ENCODE measurements at regions not wholly inside any gene's neighbourhood (a gene's known extent, or its start where the extent isn't known, plus 50 kb on each side); places are given as distances from the start of the nearest gene placed in this dataset.
"Not testable (repeated sequence)": the region's sequence is repeated elsewhere in the genome, so short reads cannot be mapped to it uniquely, and the experiment has no call there.

GRCh38 chr14:30072454-30072853 is 144.8 kb upstream of the PRKD1 start:
- DNase-seq (ENCODE audit: low read depth), result not testable (repeated sequence)

- DNase-seq (ENCODE audit: low read depth), result no peak
Observed at GRCh38 chr14:30077946-30078345, 150.3 kb upstream of the PRKD1 start.

DNA sequence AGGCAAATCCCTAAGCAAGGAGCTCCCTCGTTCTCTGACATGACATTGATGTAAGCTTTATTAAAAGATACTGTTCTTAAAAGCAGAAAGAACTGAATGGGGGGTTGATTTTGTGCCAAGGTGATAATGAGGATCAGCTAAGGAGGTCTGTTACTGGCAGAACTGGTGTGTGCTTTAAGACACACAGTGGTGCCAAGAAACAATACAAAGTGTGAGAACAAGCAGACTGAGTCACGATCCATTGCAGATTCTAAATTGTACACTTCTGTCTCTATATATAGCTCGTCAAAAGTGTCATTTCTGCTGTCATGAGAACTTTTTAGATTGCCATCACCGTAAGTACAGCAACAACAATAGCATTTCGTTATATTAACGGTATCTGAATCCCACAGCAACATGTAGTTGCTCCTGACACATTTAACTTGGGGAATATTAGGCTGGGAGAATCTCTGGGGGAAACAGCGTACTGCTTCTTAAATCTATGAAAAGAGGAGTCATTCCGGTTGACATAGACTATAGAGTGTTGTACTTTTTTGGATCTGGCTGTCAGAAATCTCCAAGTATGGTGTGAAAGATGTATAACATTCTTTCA is 151.3 kb upstream of the PRKD1 start:
- no peak for DNase-seq (ENCODE audit: low read depth)

DNA sequence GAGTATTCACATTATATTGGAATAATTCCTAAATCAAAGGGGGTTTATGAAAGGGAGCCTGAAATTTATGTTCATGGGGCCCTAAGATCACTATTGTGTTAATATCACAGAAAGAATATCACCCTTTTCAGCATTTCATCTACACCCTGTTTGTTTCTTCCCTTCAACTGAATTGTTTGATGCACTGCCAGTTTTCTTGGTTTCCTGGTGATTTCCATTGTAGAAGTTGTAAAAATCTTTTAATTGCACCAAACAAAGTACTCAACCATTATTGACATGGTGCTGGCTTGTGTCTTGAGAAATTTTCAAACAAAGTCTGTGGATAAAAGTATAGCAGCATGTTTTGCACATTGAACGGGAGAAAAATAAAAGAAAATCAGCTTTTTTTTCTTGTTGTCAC is 154.8 kb upstream of the PRKD1 start:
- DNase-seq (ENCODE audit: low read depth), result no peak

DNA sequence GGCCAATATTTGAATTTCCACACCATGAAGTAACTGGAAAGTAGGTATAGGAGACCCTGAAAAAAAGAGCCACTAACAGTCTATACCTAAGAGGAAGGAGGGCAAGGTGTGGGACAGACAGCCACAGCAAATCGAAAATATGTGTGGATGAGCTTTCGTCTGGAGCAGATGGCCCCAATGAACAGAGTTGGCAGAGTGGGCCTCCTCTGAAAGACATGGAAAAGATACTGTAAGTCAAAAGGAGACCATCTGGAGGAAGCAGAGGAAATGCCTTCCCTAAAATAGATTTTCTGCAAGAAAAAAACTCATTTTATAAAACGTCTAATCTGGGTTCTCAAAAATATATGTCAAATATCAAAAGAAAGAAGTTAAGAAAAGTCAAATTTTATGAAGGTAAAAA is 157.2 kb upstream of the PRKD1 start:
- DNase-seq (ENCODE audit: low read depth), result no peak

- DNase-seq (ENCODE audit: low read depth), result no peak
Observed at GRCh38 chr14:30085943-30086342, 158.3 kb upstream of the PRKD1 start.

- no peak for DNase-seq (ENCODE audit: low read depth)
Observed at GRCh38 chr14:30088620-30089019, 161.0 kb upstream of the PRKD1 start.

DNA sequence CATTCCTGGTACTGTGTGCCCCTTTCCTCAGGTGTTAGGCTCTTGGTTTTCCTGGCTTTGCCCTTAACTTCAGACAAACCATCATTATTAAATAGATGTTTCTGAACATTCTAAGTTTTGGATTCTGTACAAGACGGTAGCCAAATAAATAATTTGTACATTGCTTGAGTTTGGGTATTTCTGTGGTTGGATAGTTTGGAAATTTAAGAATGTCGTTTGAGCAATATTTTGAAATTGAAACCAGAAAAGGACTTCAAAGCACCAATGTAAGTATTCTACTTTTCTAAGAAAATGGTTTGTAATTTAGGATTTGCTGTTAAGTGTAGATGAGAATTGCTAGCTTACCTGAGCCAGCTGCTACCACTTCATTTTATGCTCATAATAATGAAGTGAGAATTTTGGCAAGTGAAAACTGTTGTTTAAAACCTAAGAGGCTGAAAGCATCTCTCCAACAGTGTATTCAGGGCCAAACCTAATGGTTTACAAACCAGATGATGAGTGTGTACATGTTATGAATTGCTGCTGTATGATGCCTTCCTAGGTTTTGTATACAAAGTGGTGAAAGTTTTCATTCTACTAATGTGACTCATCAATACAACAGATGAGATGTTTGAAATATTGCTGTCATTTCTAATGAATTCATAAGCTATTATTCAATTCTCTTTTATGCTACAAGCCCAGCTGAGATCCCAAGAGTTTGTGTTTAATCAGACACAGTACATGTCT is 181.5 kb upstream of the PRKD1 start:
- no peak for DNase-seq (ENCODE audit: low read depth)

- no peak for DNase-seq (ENCODE audit: low read depth)
Observed at GRCh38 chr14:30114051-30114450, 186.4 kb upstream of the PRKD1 start.

- DNase-seq (ENCODE audit: low read depth), result no peak
Observed at GRCh38 chr14:30115756-30116155, 188.1 kb upstream of the PRKD1 start.

DNA sequence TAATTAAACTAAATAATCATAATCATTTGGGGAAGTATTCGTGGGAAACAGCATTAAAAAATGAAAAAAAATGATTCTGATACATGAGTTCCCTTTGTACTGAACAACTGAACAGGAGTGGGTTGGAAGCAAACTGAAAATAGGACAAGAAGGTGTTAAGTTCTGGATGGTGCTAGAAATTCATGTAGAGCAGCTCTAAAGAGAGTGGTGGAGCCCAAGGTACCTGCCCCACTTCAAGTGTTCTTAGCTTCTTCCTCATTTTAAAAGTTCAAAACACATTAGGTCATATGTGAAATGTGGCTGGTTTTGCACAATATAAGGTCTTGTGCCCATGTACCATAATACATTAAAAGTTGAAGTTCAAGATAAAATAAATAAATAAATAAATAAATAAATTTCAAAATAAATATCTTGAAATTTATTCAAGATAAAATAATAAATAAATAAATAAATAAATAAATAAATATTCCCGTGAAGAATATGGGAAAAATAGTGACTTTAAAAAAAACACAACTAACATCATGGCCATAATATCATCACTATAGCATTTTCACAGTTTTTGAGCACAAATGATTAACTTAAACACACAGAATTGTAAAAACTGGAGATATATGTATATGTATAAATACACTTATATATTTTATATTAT is 191.5 kb upstream of the PRKD1 start:
- no peak for DNase-seq (ENCODE audit: low read depth)

DNA sequence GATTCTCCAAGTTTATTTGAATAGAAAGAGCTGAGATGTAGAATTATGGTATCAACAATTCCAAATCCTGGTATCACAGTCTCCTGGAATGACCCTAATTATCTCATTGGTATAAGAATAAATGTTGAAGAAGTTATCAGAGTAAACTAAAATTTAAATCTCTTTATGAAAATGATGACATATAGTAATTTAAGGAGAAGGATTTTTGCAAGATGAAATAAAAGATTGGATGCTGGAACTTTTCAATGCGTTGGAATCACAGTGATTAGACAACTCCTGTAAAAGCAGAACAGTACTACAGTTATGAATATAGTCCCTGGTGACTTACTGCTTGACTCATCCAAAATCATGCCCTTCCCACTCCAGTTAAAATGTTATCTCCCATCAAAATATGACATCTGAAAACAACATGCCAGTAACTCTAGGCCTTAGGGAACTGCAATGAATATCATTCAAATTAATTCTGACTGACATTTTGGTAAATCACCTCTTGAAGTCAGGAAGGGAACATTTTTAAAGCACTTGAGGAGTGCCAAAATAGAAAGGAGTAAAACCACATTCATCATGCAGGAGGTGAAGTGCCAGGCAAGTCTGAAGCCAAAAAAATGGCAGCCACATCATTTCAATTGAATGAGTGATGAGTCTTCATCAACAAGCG is 197.8 kb upstream of the PRKD1 start:
- DNase-seq (ENCODE audit: low read depth), result no peak

DNA sequence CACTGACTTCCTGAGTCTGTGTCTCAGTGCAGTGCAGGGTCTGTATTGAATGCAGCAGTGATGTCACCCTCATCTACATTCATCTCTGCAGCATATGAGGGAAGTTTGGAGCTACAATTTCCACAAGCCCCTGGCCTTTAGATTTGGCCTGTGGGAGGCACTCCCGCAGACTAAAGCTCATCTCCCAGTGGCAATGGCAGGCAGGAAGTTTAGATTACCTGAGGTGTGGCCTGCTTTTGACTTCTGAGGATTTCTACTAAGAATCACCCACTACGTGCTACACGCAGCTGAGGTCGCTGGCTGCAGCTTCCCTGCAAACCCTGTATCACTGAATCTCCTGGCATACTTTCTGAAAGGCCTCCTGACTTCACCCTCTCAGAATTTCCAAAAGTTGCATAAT is 202.2 kb upstream of the PRKD1 start:
- DNase-seq (ENCODE audit: low read depth), result no peak

- no peak for DNase-seq (ENCODE audit: low read depth)
Observed at GRCh38 chr14:30131581-30132097, 204.0 kb upstream of the PRKD1 start.

DNA sequence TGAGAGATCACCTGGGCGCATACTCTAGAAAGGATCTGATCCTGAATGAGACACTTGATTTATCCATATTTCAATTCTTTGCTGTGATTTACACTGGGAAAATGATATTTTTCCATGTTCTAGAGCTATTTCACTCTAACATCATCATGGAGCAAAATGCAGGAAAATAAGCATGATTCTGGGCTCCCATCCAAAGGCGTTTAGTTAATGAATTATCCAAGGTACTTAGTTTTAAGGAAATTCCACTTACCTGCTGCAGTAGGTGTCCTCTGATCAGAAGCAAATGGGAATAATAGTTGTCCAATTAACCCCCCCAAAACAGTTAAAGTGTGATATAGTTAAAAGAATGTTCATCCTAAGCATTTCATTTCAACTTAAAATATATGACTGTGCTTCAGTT is 204.5 kb upstream of the PRKD1 start:
- DNase-seq (ENCODE audit: low read depth), result no peak

DNA sequence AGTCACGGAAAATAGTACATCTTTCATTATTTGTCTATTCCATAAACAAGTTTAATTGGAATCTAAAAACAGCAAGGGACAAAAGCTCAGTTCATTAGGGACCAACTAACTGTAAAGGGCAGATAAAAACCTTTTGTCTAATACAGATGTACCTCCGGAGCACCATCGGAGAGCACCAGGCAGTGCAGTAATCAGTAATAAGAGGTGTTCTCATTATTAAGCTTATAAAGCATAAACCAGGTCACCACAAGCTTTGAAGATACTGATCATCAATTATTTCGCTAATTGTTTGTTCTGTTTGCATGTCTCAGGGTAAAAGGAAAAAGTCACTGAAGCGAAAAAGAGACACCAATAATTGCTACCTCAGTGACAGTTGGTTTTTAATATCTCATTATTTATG is 207.3 kb upstream of the PRKD1 start:
- DNase-seq (ENCODE audit: low read depth), result no peak

DNA sequence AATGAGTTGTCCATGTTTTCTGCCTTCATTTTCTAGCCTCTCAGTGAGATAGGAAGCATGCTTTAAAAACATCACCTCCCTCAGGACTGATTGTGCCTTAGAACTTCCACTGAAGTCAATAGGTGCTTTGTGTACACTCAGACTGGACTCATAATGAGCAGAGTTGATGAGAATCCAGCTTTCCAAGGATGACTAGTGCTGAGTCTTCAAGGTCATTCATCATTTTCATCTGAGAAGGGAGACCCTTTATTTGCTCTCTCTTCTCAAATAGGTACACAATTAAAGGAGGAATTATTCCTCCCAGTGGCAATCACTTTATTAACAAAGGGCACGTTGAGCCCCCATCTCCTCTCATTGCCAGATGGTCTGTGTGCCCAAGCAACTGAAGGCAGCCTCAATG is 210.9 kb upstream of the PRKD1 start:
- DNase-seq (ENCODE audit: low read depth), result no peak

DNA sequence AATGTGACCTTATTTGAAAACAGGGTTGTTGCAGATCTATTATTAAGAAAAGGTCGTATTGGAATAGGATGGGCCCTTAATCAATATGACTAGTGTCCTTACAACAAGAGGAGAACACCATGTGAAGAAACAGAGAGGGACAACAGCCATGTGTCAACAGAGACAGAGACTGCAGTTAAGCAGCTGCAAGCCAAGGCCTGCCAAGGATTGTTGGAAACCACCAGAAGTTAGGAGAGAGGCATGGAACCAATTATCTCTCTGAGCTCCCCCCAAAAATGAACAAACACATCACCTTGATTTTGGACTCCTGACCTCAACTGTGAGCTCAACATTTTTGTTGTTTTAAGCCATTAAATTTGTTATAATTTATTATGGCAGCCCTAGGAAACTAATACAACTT is 214.6 kb upstream of the PRKD1 start:
- DNase-seq (ENCODE audit: low read depth), result no peak

DNA sequence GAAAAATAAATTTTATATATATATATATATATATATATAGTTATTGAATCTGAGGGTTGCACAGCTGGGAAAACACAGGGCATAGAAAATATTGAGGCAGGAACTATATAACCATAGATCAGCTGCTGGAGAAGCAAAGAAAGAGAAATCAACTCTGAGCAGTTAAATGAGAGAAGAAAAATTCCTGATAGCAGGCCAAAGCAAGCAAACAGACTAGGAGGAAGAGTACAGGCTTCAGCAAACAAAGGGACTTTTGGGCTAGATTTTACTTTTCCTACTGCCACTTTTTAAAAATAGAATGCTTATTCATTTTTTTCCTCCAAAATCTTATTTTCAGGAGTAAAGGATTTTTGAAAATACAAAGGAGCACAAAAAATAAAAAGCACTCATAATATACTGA is 216.0 kb upstream of the PRKD1 start:
- DNase-seq (ENCODE audit: low read depth), result no peak

- no peak for DNase-seq (ENCODE audit: low read depth)
Observed at GRCh38 chr14:30153717-30154116, 226.1 kb upstream of the PRKD1 start.

DNA sequence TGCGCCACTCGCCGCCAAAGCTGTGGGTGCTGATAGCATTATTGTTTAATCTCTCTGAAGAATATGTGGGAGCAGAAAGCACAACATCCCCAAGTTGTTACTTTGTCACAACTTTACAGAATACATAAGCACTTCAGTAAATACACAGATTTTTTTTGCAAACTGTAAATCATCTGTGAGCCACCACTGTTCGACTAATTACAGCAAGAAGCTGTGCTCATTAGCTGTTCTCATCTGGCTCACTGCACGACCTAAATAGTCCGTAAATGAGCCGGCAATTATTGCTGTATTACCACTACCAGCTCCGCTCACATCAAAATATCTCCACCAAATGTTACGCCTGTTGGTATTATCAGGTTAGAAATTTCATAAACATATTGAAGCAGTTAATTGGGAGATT is 228.9 kb upstream of the PRKD1 start:
- no peak for DNase-seq (ENCODE audit: low read depth)

GRCh38 chr14:30158299-30158698 is 230.7 kb upstream of the PRKD1 start:
- DNase-seq (ENCODE audit: low read depth), result no peak

- DNase-seq (ENCODE audit: low read depth), result no peak
Observed at GRCh38 chr14:30159374-30159773, 231.7 kb upstream of the PRKD1 start.
